ENCODE measurements at regions not wholly inside any gene's neighbourhood (a gene's known extent, or its start where the extent isn't known, plus 50 kb on each side); places are given as distances from the start of the nearest gene placed in this dataset.

DNA sequence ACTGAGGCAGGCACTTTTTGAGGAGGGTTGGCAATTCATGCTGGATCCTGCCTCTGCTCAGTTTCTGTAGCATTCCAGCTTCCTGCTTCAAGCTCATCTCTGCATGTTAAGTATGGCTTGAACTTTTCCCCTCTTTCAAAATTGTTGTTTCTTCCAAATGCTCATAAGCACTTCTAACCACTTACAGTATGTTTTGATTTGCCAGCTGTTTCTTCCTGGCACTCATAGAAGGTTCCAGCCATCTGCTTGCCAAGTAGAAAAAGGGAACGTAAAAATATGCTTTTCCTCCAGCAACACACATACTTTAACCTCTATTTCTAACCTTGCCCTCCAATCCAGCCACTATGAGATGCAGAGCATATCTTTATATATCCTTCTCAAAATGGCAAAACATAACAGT, 692.6 kb upstream of the COBL start:
- TF ChIP-seq CTCF (IDR thresholded peaks at IDR 0.05; ENCODE audit: borderline replicate concordance, insufficient read depth, low read depth, low read length) = no peak
- H3K4me3 ChIP-seq (ENCODE audit: low read depth, low read length) = no peak overlapping the region

GRCh38 chr7:52006674-52007073, 690.1 kb upstream of the COBL start:
- no peak overlapping the region for H3K4me3 ChIP-seq (ENCODE audit: low read depth, low read length)
- no peak for TF ChIP-seq CTCF (IDR thresholded peaks at IDR 0.05; ENCODE audit: borderline replicate concordance, insufficient read depth, low read depth, low read length)

DNA sequence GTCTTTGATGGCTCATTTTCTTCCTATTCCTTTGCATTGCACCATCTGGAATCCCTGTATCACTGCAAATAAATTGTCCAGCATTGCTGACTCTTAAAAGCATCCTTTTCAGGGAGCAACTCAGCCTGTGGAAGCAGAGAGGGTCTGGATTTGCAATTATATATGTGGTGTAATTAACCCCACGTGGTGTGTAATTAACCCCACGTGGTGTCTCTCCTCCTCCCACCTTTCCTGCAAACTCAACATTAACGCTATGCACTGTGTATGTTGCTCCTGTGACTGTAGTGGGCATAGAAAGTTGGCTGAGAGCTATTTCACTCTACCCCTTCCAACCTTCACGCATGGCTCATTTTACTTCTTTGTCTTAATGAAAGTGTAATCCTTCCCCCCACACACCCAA, 689.0 kb upstream of the COBL start:
- TF ChIP-seq CTCF (IDR thresholded peaks at IDR 0.05; ENCODE audit: borderline replicate concordance, insufficient read depth, low read depth, low read length) = no peak
- H3K4me3 ChIP-seq (ENCODE audit: low read depth, low read length) = no peak overlapping the region

DNA sequence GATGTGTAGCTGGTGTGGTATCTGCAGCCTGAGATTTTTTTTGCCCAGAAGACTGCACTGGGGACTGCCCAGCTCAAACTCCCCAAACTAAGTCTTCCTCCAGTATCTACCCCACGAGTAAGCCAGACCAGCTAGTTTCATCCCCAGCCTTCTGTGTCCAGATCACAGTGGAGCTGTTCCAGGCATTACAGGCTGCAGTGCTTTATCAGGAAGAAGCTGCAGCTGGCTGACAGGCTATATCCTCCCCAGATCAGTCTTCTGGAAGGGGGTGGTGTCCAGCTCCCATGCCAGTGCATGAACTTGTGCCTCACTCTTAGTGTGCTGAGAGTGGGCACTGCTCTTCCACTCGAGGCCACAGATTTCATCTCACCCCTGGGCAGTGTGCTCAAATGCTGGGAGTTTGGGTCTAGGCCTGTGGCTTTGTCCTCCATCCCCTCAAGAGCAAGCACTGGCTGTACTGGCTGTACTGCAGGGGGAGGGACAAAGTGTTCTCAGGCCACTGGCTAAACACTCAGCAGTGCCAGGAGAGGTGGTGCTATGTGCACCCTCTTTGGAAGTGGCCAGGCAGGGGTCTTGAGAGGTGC, 679.1 kb upstream of the COBL start:
- no peak for TF ChIP-seq CTCF (IDR thresholded peaks at IDR 0.05; ENCODE audit: borderline replicate concordance, insufficient read depth, low read depth, low read length)

GRCh38 chr7:51982653-51983052, 666.0 kb upstream of the COBL start:
- H3K4me3 ChIP-seq (ENCODE audit: low read depth, low read length) = no peak overlapping the region
- TF ChIP-seq CTCF (IDR thresholded peaks at IDR 0.05; ENCODE audit: borderline replicate concordance, insufficient read depth, low read depth, low read length) = no peak

More for the DNA sequence above, 679.1 kb upstream of the COBL start:
- H3K4me3 ChIP-seq (ENCODE audit: low read depth, low read length) = no peak overlapping the region

DNA sequence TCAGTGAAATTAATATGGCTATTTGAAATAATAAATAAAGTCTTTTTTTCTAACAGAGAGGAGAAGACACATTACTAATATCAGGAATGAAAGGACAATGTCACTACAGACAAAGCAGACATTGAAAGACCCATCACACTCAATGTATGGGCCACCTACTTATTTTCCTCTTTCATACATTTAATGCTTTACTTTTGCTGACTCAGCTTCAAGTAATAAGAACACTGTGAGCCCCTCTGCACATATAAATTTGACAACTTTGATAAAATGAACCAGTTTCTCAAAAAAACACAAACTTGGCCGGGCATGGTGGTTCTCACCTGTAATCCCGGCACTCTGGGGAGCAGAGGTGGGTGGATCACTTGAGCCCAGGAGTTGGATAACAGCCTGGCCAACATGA, 664.2 kb upstream of the COBL start:
- no peak for TF ChIP-seq CTCF (IDR thresholded peaks at IDR 0.05; ENCODE audit: borderline replicate concordance, insufficient read depth, low read depth, low read length)
- H3K4me3 ChIP-seq (ENCODE audit: low read depth, low read length) = no peak overlapping the region

GRCh38 chr7:51980313-51980712, 663.7 kb upstream of the COBL start:
- H3K4me3 ChIP-seq (ENCODE audit: low read depth, low read length) = no peak overlapping the region
- TF ChIP-seq CTCF (IDR thresholded peaks at IDR 0.05; ENCODE audit: borderline replicate concordance, insufficient read depth, low read depth, low read length) = no peak
